Activated CD8-positive, alpha-beta memory T cell treated with anti-CD3 and anti-CD28 coated beads, Interleukin-2, amount 10 ng/mL, durations not matched to agents 7 days and 5 days (primary cell): ENCODE measurements at regions not wholly inside any gene's neighbourhood (a gene's known extent, or its start where the extent isn't known, plus 50 kb on each side); places are given as distances from the start of the nearest gene placed in this dataset.

Experiments used
- ATAC-seq: fragments of 150-1000 bp; cut with Tn5 transposase; one replicate; pipeline ENCODE4 v1.10.0; 2021; ENCODE audit warnings: moderate library complexity
- CTCF ChIA-PET: fragments of 350-600 bp; sonication (Branson Sonifier 250); formaldehyde crosslinking; loops from one replicate; lab custom pipeline; 2021; ENCODE audit warnings: antibody characterized with exemption; lab: Charles Lee
- DNase-seq: peaks from one replicate; pipeline ENCODE4 v3.0.0-alpha.2; 2020
- H3K27ac Mint-ChIP-seq: one replicate; pipeline ENCODE4 v1.8.0; 2021; ENCODE audit warnings: mild to moderate bottlenecking, mixed read lengths
- H3K27me3 Mint-ChIP-seq: one replicate; pipeline ENCODE4 v1.8.0; 2021; ENCODE audit warnings: mixed read lengths
- H3K36me3 Mint-ChIP-seq: one replicate; pipeline ENCODE4 v1.8.0; 2021; ENCODE audit warnings: mild to moderate bottlenecking, mixed read lengths
- H3K4me1 Mint-ChIP-seq: one replicate; pipeline ENCODE4 v1.8.0; 2021; ENCODE audit warnings: mixed read lengths
- H3K4me3 Mint-ChIP-seq: one replicate; pipeline ENCODE4 v1.8.0; 2021; ENCODE audit warnings: mild to moderate bottlenecking, moderate library complexity, mixed read lengths
- H3K9me3 Mint-ChIP-seq: one replicate; pipeline ENCODE4 v1.8.0; 2022; ENCODE audit warnings: low read depth, mixed read lengths

GRCh38 chr13:85333506-85334020, 465.7 kb downstream of the SLITRK6 start:
- DNase-seq (no peak), ATAC-seq (no peak)
- no peak overlapping the region for H3K27ac Mint-ChIP-seq
- H3K4me3 Mint-ChIP-seq, result no peak overlapping the region
- CTCF ChIA-PET, result no interaction called here
- no peaks in the 10 kb centered on the region for H3K36me3 Mint-ChIP-seq
- H3K4me1 Mint-ChIP-seq, result no peaks in the 10 kb centered on the region
- H3K9me3 Mint-ChIP-seq, result no peaks in the 10 kb centered on the region
- no peaks in the 10 kb centered on the region for H3K27me3 Mint-ChIP-seq

GRCh38 chr13:85332615-85333014, 466.6 kb downstream of the SLITRK6 start:
- no peaks in the 10 kb centered on the region for H3K9me3 Mint-ChIP-seq
- ATAC-seq, result no peak
- CTCF ChIA-PET, result no interaction called here
- H3K4me3 Mint-ChIP-seq, result no peak overlapping the region
- H3K36me3 Mint-ChIP-seq, result no peaks in the 10 kb centered on the region
- no peak overlapping the region for H3K27ac Mint-ChIP-seq
- DNase-seq, result no peak
- no peaks in the 10 kb centered on the region for H3K4me1 Mint-ChIP-seq
- no peaks in the 10 kb centered on the region for H3K27me3 Mint-ChIP-seq

GRCh38 chr13:85321734-85322133, 477.5 kb downstream of the SLITRK6 start:
- ATAC-seq (no peak), DNase-seq (no peak)
- peaks cover 3% of the 10 kb centered on the region for H3K9me3 Mint-ChIP-seq
- CTCF ChIA-PET, result no interaction called here
- H3K27me3 Mint-ChIP-seq, result no peaks in the 10 kb centered on the region
- no peak overlapping the region for H3K4me3 Mint-ChIP-seq
- no peaks in the 10 kb centered on the region for H3K4me1 Mint-ChIP-seq
- no peak overlapping the region for H3K27ac Mint-ChIP-seq
- H3K36me3 Mint-ChIP-seq, result no peaks in the 10 kb centered on the region

GRCh38 chr13:85317781-85318180, 481.4 kb downstream of the SLITRK6 start:
- Mint-ChIP-seq H3K27me3 (no peaks in the 10 kb centered on the region), H3K9me3 (peaks cover 11% of the 10 kb centered on the region), H3K27ac (no peak overlapping the region), H3K36me3 (no peaks in the 10 kb centered on the region), H3K4me1 (no peaks in the 10 kb centered on the region), H3K4me3 (no peak overlapping the region)
- no peak for ATAC-seq
- CTCF ChIA-PET, result no interaction called here
- no peak for DNase-seq

GRCh38 chr13:85316506-85317025, 482.7 kb downstream of the SLITRK6 start:
- Mint-ChIP-seq H3K36me3 (no peaks in the 10 kb centered on the region), H3K27me3 (no peaks in the 10 kb centered on the region), H3K27ac (no peak overlapping the region), H3K4me1 (no peaks in the 10 kb centered on the region), H3K4me3 (no peak overlapping the region), H3K9me3 (peaks cover 11% of the 10 kb centered on the region)
- DNase-seq (no peak), ATAC-seq (no peak)
- CTCF ChIA-PET, result no interaction called here

GRCh38 chr13:85314686-85315085, 484.5 kb downstream of the SLITRK6 start:
- ATAC-seq (no peak), DNase-seq (no peak)
- Mint-ChIP-seq H3K27me3 (no peaks in the 10 kb centered on the region), H3K4me3 (no peak overlapping the region), H3K27ac (no peak overlapping the region), H3K36me3 (no peaks in the 10 kb centered on the region), H3K9me3 (peaks cover 11% of the 10 kb centered on the region), H3K4me1 (no peaks in the 10 kb centered on the region)
- CTCF ChIA-PET, result no interaction called here

GRCh38 chr13:85313761-85314503, 485.3 kb downstream of the SLITRK6 start:
- no peaks in the 10 kb centered on the region for H3K27me3 Mint-ChIP-seq
- ATAC-seq (no peak), DNase-seq (no peak)
- H3K27ac Mint-ChIP-seq, result no peak overlapping the region
- no peaks in the 10 kb centered on the region for H3K4me1 Mint-ChIP-seq
- no peaks in the 10 kb centered on the region for H3K36me3 Mint-ChIP-seq
- CTCF ChIA-PET, result no interaction called here
- peaks cover 15% of the 10 kb centered on the region for H3K9me3 Mint-ChIP-seq
- no peak overlapping the region for H3K4me3 Mint-ChIP-seq

- Mint-ChIP-seq H3K36me3 (no peaks in the 10 kb centered on the region), H3K4me1 (no peaks in the 10 kb centered on the region), H3K27ac (no peak overlapping the region), H3K27me3 (no peaks in the 10 kb centered on the region), H3K9me3 (peaks cover 15% of the 10 kb centered on the region), H3K4me3 (no peak overlapping the region)
- DNase-seq, result no peak
- CTCF ChIA-PET, result no interaction called here
- ATAC-seq, result no peak
These were observed 487.1 kb downstream of the SLITRK6 start for GRCh38 chr13:85312071-85312470.

- CTCF ChIA-PET, result no interaction called here
- Mint-ChIP-seq H3K27ac (no peak overlapping the region), H3K4me3 (no peak overlapping the region), H3K4me1 (no peaks in the 10 kb centered on the region), H3K36me3 (no peaks in the 10 kb centered on the region), H3K9me3 (peaks cover under 1% of the 10 kb centered on the region), H3K27me3 (no peaks in the 10 kb centered on the region)
- DNase-seq (no peak), ATAC-seq (no peak)
These were observed 495.6 kb downstream of the SLITRK6 start for GRCh38 chr13:85303630-85304029.

GRCh38 chr13:85298387-85298924, 500.8 kb downstream of the SLITRK6 start:
- H3K4me3 Mint-ChIP-seq, result no peak overlapping the region
- no peaks in the 10 kb centered on the region for H3K27me3 Mint-ChIP-seq
- H3K36me3 Mint-ChIP-seq, result no peaks in the 10 kb centered on the region
- peaks cover 3% of the 10 kb centered on the region for H3K9me3 Mint-ChIP-seq
- H3K4me1 Mint-ChIP-seq, result no peaks in the 10 kb centered on the region
- H3K27ac Mint-ChIP-seq, result no peak overlapping the region
- no peak for DNase-seq
- ATAC-seq, result no peak
- CTCF ChIA-PET, result no interaction called here

- ATAC-seq, result no peak
- no peak overlapping the region for H3K27ac Mint-ChIP-seq
- H3K36me3 Mint-ChIP-seq, result no peaks in the 10 kb centered on the region
- H3K27me3 Mint-ChIP-seq, result no peaks in the 10 kb centered on the region
- peaks cover 4% of the 10 kb centered on the region for H3K9me3 Mint-ChIP-seq
- DNase-seq, result no peak
- no peaks in the 10 kb centered on the region for H3K4me1 Mint-ChIP-seq
- CTCF ChIA-PET, result no interaction called here
- H3K4me3 Mint-ChIP-seq, result no peak overlapping the region
These were observed 510.5 kb downstream of the SLITRK6 start for GRCh38 chr13:85288698-85289097.

GRCh38 chr13:85287528-85287927, 511.7 kb downstream of the SLITRK6 start:
- Mint-ChIP-seq H3K9me3 (peaks cover 4% of the 10 kb centered on the region), H3K4me1 (no peaks in the 10 kb centered on the region), H3K36me3 (no peaks in the 10 kb centered on the region), H3K4me3 (no peak overlapping the region), H3K27ac (no peak overlapping the region), H3K27me3 (no peaks in the 10 kb centered on the region)
- DNase-seq, result no peak
- no peak for ATAC-seq
- CTCF ChIA-PET, result no interaction called here

- no peak overlapping the region for H3K4me3 Mint-ChIP-seq
- peaks cover 4% of the 10 kb centered on the region for H3K9me3 Mint-ChIP-seq
- H3K27ac Mint-ChIP-seq, result no peak overlapping the region
- DNase-seq (no peak), ATAC-seq (no peak)
- CTCF ChIA-PET, result no interaction called here
- no peaks in the 10 kb centered on the region for H3K36me3 Mint-ChIP-seq
- H3K4me1 Mint-ChIP-seq, result no peaks in the 10 kb centered on the region
- no peaks in the 10 kb centered on the region for H3K27me3 Mint-ChIP-seq
These were observed 513.1 kb downstream of the SLITRK6 start for GRCh38 chr13:85286081-85286480.

- Mint-ChIP-seq H3K36me3 (no peaks in the 10 kb centered on the region), H3K9me3 (no peaks in the 10 kb centered on the region), H3K4me3 (no peak overlapping the region), H3K27me3 (no peaks in the 10 kb centered on the region), H3K27ac (no peak overlapping the region), H3K4me1 (no peaks in the 10 kb centered on the region)
- no peak for ATAC-seq
- CTCF ChIA-PET, result interaction anchor here (1.1 kb wide), 1 partner anchor 10 kb away, joined by 3 read pairs; no protein-coding TSS in a partner anchor
- no peak for DNase-seq
These were observed 514.9 kb downstream of the SLITRK6 start for GRCh38 chr13:85284349-85284748.
